HG02938 (cell line): ENCODE measurements at regions not wholly inside any gene's neighbourhood (a gene's known extent, or its start where the extent isn't known, plus 50 kb on each side); places are given as distances from the start of the nearest gene placed in this dataset.
"Not testable (repeated sequence)": the region's sequence is repeated elsewhere in the genome, so short reads cannot be mapped to it uniquely, and the experiment has no call there.

Source experiments
- ATAC-seq: cut with Tn5 transposase; IDR thresholded peaks from one replicate; pipeline ENCODE4 v1.9.1; 2021; ENCODE audit warnings: mild to moderate bottlenecking, moderate library complexity; ENCODE audit not compliant: unreplicated experiment

GRCh38 chr18:8531084-8531483, 78.2 kb upstream of the RAB12 start:
- not testable (repeated sequence) for ATAC-seq

- no peak for ATAC-seq
Observed at GRCh38 chr18:8536231-8536630, 73.0 kb upstream of the RAB12 start.

GRCh38 chr18:8536922-8537321, 72.3 kb upstream of the RAB12 start:
- no peak for ATAC-seq

GRCh38 chr18:8537400-8537799, 71.8 kb upstream of the RAB12 start:
- ATAC-seq = no peak

GRCh38 chr18:8538935-8539334, 70.3 kb upstream of the RAB12 start:
- ATAC-seq = no peak

GRCh38 chr18:8546677-8547076, 62.6 kb upstream of the RAB12 start:
- no peak for ATAC-seq

GRCh38 chr18:8548186-8548585, 61.1 kb upstream of the RAB12 start:
- ATAC-seq = no peak

- no peak for ATAC-seq
Observed at GRCh38 chr18:8549254-8549757, 59.9 kb upstream of the RAB12 start.

- ATAC-seq = no peak
Observed at GRCh38 chr18:8552151-8552550, 57.1 kb upstream of the RAB12 start.

- no peak for ATAC-seq
Observed at GRCh38 chr18:8554354-8554753, 54.9 kb upstream of the RAB12 start.

GRCh38 chr18:8556424-8556823, 52.8 kb upstream of the RAB12 start:
- no peak for ATAC-seq
